K562 (cell line): ENCODE measurements at regions not wholly inside any gene's neighbourhood (a gene's known extent, or its start where the extent isn't known, plus 50 kb on each side); places are given as distances from the start of the nearest gene placed in this dataset.

Experiments
- BDP1 ChIP-seq: IDR thresholded peaks from 3 replicates; pipeline ENCODE4 v1.6.1; 2011; ENCODE audit not compliant: insufficient read length, insufficient read depth
- DDX20 ChIP-seq: fragments of 450-650 bp; IDR thresholded peaks from 2 replicates; pipeline ENCODE4 v1.6.1; 2016; ENCODE audit warnings: missing genetic modification characterization, low read depth, mild to moderate bottlenecking, missing compliant biosample characterization, moderate library complexity
- ERF ChIP-seq: fragments of 450-650 bp; formaldehyde crosslinking; IDR thresholded peaks from 2 replicates; pipeline ENCODE4 v1.4.0; 2020; ENCODE audit warnings: mild to moderate bottlenecking, mixed read lengths
- LEF1 ChIP-seq: fragments of 450-650 bp; IDR thresholded peaks from 2 replicates; pipeline ENCODE4 v1.6.1; 2016; ENCODE audit warnings: mild to moderate bottlenecking
- POLR2AphosphoS2 ChIP-seq: IDR thresholded peaks from 2 replicates; pipeline ENCODE4 v1.6.1; 2012; ENCODE audit warnings: low read length, improper control_type of control experiment
- REST ChIP-seq, 2 experiments: fragments of 450-650 bp; formaldehyde crosslinking in 1 of 2; IDR thresholded peaks; 2 replicates each; pipeline versions ENCODE4 v1.4.0 to v1.6.1; 2014 to 2020; ENCODE audit warnings: mild to moderate bottlenecking in 2 of 2, borderline replicate concordance in 1 of 2, low read depth in 1 of 2
- U2AF1 ChIP-seq: fragments of 200-400 bp; formaldehyde crosslinking; optimal IDR thresholded peaks from 2 replicates; pipeline ENCODE3; 2017; ENCODE audit warnings: mild to moderate bottlenecking, low read depth, low read length, moderate library complexity
- XRCC5 ChIP-seq: fragments of 200-400 bp; formaldehyde crosslinking; IDR thresholded peaks from 2 replicates; pipeline ENCODE4 v1.6.1; 2017; ENCODE audit warnings: low read depth, mild to moderate bottlenecking, low read length
- ZC3H4 ChIP-seq: sonication (generic); formaldehyde crosslinking; IDR thresholded peaks from 2 replicates; pipeline ENCODE4 v1.9.0; 2021; ENCODE audit warnings: missing genetic modification reagents, borderline replicate concordance

GRCh38 chr17:72527789-72528188 is 407.0 kb downstream of the SOX9 start (continued):
- no peak for TF ChIP-seq REST (IDR thresholded peaks at IDR 0.05; ENCODE audit: borderline replicate concordance)
- TF ChIP-seq REST (CRISPR knock-in tag; IDR thresholded peaks at IDR 0.05; ENCODE audit: low read depth), result no peak
- no peak for TF ChIP-seq POLR2AphosphoS2
- no peak for TF ChIP-seq XRCC5
- TF ChIP-seq BDP1, result no peak
- TF ChIP-seq DDX20 (tag), result no peak
- TF ChIP-seq ERF (CRISPR knock-in tag), result no peak
- no peak for TF ChIP-seq LEF1
- TF ChIP-seq U2AF1, result no peak
- TF ChIP-seq ZC3H4 (CRISPR knock-in tag), result no peak
